CD14-positive monocyte (primary cell): ENCODE measurements at regions not wholly inside any gene's neighbourhood (a gene's known extent, or its start where the extent isn't known, plus 50 kb on each side); places are given as distances from the start of the nearest gene placed in this dataset.

Source experiments
- DNase-seq, 3 donors: peaks; one replicate each; pipeline ENCODE4 v3.0.0-alpha.2; 2011 to 2022
- H2AFZ ChIP-seq: 2 replicates; pipeline ENCODE4 v1.6.0; 2012; ENCODE audit warnings: mild to moderate bottlenecking, low read depth, low read length, inconsistent platforms; ENCODE audit not compliant: insufficient read depth, poor library complexity, severe bottlenecking
- H3K27ac ChIP-seq, 2 donors: 1 replicate in 1 of 2; 2 replicates in 1 of 2; pipeline ENCODE4 v1.5.1; 2012 to 2013; ENCODE audit warnings: low read length in 2 of 2, control low read depth in 1 of 2, inconsistent platforms in 1 of 2, low read depth in 1 of 2, mild to moderate bottlenecking in 1 of 2
- H3K27me3 ChIP-seq, 2 donors: one replicate each; pipeline versions ENCODE4 v1.6.0 to v1.6.1; 2011 to 2013; ENCODE audit warnings: low read length in 2 of 2; ENCODE audit not compliant: control insufficient read depth in 2 of 2, insufficient read depth in 2 of 2
- H3K36me3 ChIP-seq, 2 donors: replicated peaks in 1 of 2; 1 replicate in 1 of 2; 2 replicates in 1 of 2; pipeline versions ENCODE4 v1.5.1 to v1.6.1; 2012 to 2013; ENCODE audit warnings: low read length in 2 of 2, control low read depth in 1 of 2, inconsistent platforms in 1 of 2, mild to moderate bottlenecking in 1 of 2; ENCODE audit not compliant: insufficient read depth in 2 of 2, control insufficient read depth in 1 of 2
- H3K4me1 ChIP-seq, 2 donors: 1 replicate in 1 of 2; 2 replicates in 1 of 2; pipeline versions ENCODE4 v1.5.1 to v1.6.1; 2012 to 2013; ENCODE audit warnings: low read length in 2 of 2, control low read depth in 1 of 2, inconsistent platforms in 1 of 2, mild to moderate bottlenecking in 1 of 2, moderate library complexity in 1 of 2; ENCODE audit not compliant: insufficient read depth in 2 of 2, control insufficient read depth in 1 of 2
- H3K4me2 ChIP-seq: replicated peaks from 2 replicates; pipeline ENCODE3; 2012; ENCODE audit warnings: low read length, moderate library complexity, mild to moderate bottlenecking; ENCODE audit not compliant: poor library complexity, severe bottlenecking; ENCODE audit errors: extremely low read depth
- H3K4me3 ChIP-seq, 3 experiments: fragments of 200-600 bp in 1 of 3; sonication (generic) in 1 of 3; replicated peaks in 1 of 3; 1 replicate in 2 of 3; 2 replicates in 1 of 3; pipeline ENCODE4 v1.5.1; 2011 to 2013; ENCODE audit warnings: low read length in 3 of 3, mild to moderate bottlenecking in 3 of 3, control low read depth in 2 of 3, low read depth in 2 of 3, inconsistent platforms in 1 of 3, moderate library complexity in 1 of 3
- H3K79me2 ChIP-seq: 2 replicates; pipeline ENCODE4 v1.6.0; 2012; ENCODE audit warnings: mild to moderate bottlenecking, control low read depth, inconsistent platforms, low read length, moderate library complexity; ENCODE audit not compliant: insufficient read depth
- H3K9ac ChIP-seq: 2 replicates; pipeline ENCODE4 v1.6.0; 2017; ENCODE audit warnings: low read length, mild to moderate bottlenecking; ENCODE audit not compliant: insufficient read depth, poor library complexity, severe bottlenecking
- H3K9me3 ChIP-seq, 2 donors: replicated peaks in 1 of 2; 1 replicate in 1 of 2; 2 replicates in 1 of 2; pipeline versions ENCODE4 v1.5.1 to v1.6.1; 2012 to 2013; ENCODE audit warnings: low read length in 2 of 2, control low read depth in 1 of 2; ENCODE audit not compliant: control insufficient read depth in 1 of 2, insufficient read depth in 1 of 2
- H4K20me1 ChIP-seq: 2 replicates; pipeline ENCODE4 v1.6.0; 2012; ENCODE audit warnings: mild to moderate bottlenecking, low read length, control low read depth, moderate library complexity; ENCODE audit not compliant: insufficient read depth
- H3K27ac Mint-ChIP-seq, 7 donors: one replicate each; pipeline ENCODE4 v1.8.0; 2020; ENCODE audit warnings: mild to moderate bottlenecking in 7 of 7, mixed read lengths in 7 of 7, moderate library complexity in 6 of 7, inconsistent platforms in 2 of 7
- H3K27me3 Mint-ChIP-seq, 3 donors: one replicate each; pipeline ENCODE4 v1.8.0; 2021 to 2022; ENCODE audit warnings: low read depth in 3 of 3, mild to moderate bottlenecking in 3 of 3, mixed read lengths in 3 of 3, moderate library complexity in 3 of 3, inconsistent platforms in 1 of 3
- H3K36me3 Mint-ChIP-seq, 2 donors: one replicate each; pipeline ENCODE4 v1.8.0; 2020; ENCODE audit warnings: mixed read lengths in 2 of 2, inconsistent platforms in 1 of 2, mild to moderate bottlenecking in 1 of 2
- H3K4me1 Mint-ChIP-seq: one replicate; pipeline ENCODE4 v1.8.0; 2020; ENCODE audit warnings: mild to moderate bottlenecking, mixed read lengths
- H3K4me3 Mint-ChIP-seq, 2 donors: one replicate each; pipeline ENCODE4 v1.8.0; 2020; ENCODE audit warnings: mild to moderate bottlenecking in 2 of 2, mixed read lengths in 2 of 2, moderate library complexity in 1 of 2
- H3K9me3 Mint-ChIP-seq, 7 donors: one replicate each; pipeline ENCODE4 v1.8.0; 2020 to 2022; ENCODE audit warnings: mixed read lengths in 7 of 7, mild to moderate bottlenecking in 6 of 7, moderate library complexity in 6 of 7, inconsistent platforms in 2 of 7
- CTCF ChIP-seq: fragments of 200-600 bp; IDR thresholded peaks from one replicate; pipeline ENCODE4 v1.8.0; 2022; ENCODE audit warnings: antibody characterized with exemption, mild to moderate bottlenecking
- WGBS: methylation state at CpG from one replicate; pipeline ENCODE4 v1.1.5; 2013; ENCODE audit warnings: missing lambda C conversion rate; ENCODE audit not compliant: insufficient coverage; 5-methylcytosine and 5-hydroxymethylcytosine counted together
- intact Hi-C, 2 donors: fragments of 100-400 bp; cut with micrococcal nuclease; formaldehyde crosslinking; loops; one replicate each; pipeline versions ENCODE4 v1.15.0 to v1.15.1; 2023

DNA sequence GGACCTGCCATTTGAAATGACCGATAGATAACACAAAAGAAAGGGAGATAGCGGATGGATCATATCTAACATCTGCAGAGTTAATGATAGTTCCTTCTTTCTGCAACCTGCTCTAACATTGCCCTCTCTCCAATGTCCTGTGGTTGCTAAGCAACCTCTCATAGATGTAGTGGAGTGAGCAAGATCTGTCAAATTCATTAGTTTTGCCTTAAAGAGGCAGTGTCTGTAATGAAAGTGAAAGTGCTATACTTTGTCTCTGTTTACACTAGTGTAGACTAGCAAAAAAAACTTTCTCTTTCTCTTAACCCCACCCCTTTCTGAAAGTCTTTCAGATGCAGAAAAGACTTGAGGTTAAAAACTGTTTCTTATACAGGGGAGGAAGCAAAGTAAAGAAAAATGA lies 1196.9 kb downstream of the SORCS3 start:
- Histone ChIP-seq H3K79me2 (no peaks in the 10 kb centered on the region), H3K27ac (no peak overlapping the region), H3K4me2 (peak overlapping the region; percentile 22), H3K9me3 (no peaks in the 10 kb centered on the region), H3K4me3 (peak overlapping the region in 2 of 3 experiments; percentile 5 to 26), H4K20me1 (no peaks in the 10 kb centered on the region), H2AFZ (no peak overlapping the region), H3K4me1 (no peaks in the 10 kb centered on the region), H3K27me3 (no peaks in the 10 kb centered on the region), H3K36me3 (no peaks in the 10 kb centered on the region), H3K9ac (no peak overlapping the region)
- H3K27me3 Mint-ChIP-seq, result peaks cover 0 to 2% (median 0%) of the 10 kb centered on the region in 3 donors
- peaks cover 0 to 3% (median 0%) of the 10 kb centered on the region in 7 donors for H3K9me3 Mint-ChIP-seq
- no peak overlapping the region for H3K27ac Mint-ChIP-seq
- DNase-seq, result peak in 1 of 3 donors; percentile 4
- WGBS, result no CpG with 5 or more reads among the region's 2 CpGs
- intact Hi-C loops, result no loop called here
- peak overlapping the region in 1 of 2 donors; percentile 63 for H3K4me3 Mint-ChIP-seq
- H3K36me3 Mint-ChIP-seq, result no peaks in the 10 kb centered on the region
- H3K4me1 Mint-ChIP-seq, result peaks cover 8% of the 10 kb centered on the region
- TF ChIP-seq CTCF, result no peak

- no peak overlapping the region for H3K9ac ChIP-seq
- peaks cover 0 to 3% (median 0%) of the 10 kb centered on the region in 7 donors for H3K9me3 Mint-ChIP-seq
- no peak for TF ChIP-seq CTCF
- H3K27me3 ChIP-seq, result no peaks in the 10 kb centered on the region
- H3K27ac Mint-ChIP-seq, result no peak overlapping the region
- no peak overlapping the region for H2AFZ ChIP-seq
- H3K4me2 ChIP-seq, result no peak overlapping the region
- WGBS, result 67% methylated on average over 1 of the region's 4 CpGs
- H3K4me3 Mint-ChIP-seq, result no peak overlapping the region
- no peaks in the 10 kb centered on the region for H3K4me1 ChIP-seq
- no peaks in the 10 kb centered on the region for H3K36me3 ChIP-seq
- no peaks in the 10 kb centered on the region for H3K9me3 ChIP-seq
- intact Hi-C loops, result no loop called here
- no peak for DNase-seq
- no peaks in the 10 kb centered on the region for H4K20me1 ChIP-seq
- H3K79me2 ChIP-seq, result no peaks in the 10 kb centered on the region
- no peak overlapping the region for H3K27ac ChIP-seq
- peaks cover 0 to 2% (median 0%) of the 10 kb centered on the region in 3 donors for H3K27me3 Mint-ChIP-seq
- no peak overlapping the region for H3K4me3 ChIP-seq
- H3K36me3 Mint-ChIP-seq, result no peaks in the 10 kb centered on the region
- peaks cover 8% of the 10 kb centered on the region for H3K4me1 Mint-ChIP-seq
These were observed 1193.4 kb downstream of the SORCS3 start for GRCh38 chr10:105834261-105835059.
